Tibial artery (tissue), 4 donors: ENCODE measurements at regions not wholly inside any gene's neighbourhood (a gene's known extent, or its start where the extent isn't known, plus 50 kb on each side); places are given as distances from the start of the nearest gene placed in this dataset.

Experiments
- DNase-seq, 2 donors: peaks; one replicate each; pipeline ENCODE4 v3.0.0-alpha.2; 2019
- H3K27ac ChIP-seq, 2 donors: fragments of 200-600 bp; sonication (generic) in 1 of 2; 1 replicate in 1 of 2; 2 replicates in 1 of 2; pipeline ENCODE4 v1.5.1; 2018 to 2019; ENCODE audit warnings: mild to moderate bottlenecking in 1 of 2
- H3K27me3 ChIP-seq, 2 donors: fragments of 200-600 bp; sonication (generic) in 1 of 2; one replicate each; pipeline versions ENCODE4 v1.5.1 to v1.6.0; 2016 to 2019
- H3K36me3 ChIP-seq, 3 donors: fragments of 200-600 bp; sonication (generic) in 2 of 3; one replicate each; pipeline ENCODE4 v1.5.1; 2016 to 2019; ENCODE audit warnings: mild to moderate bottlenecking in 2 of 3
- H3K4me1 ChIP-seq, 4 donors: fragments of 200-600 bp; sonication (generic) in 2 of 4; 1 replicate in 3 of 4; 2 replicates in 1 of 4; pipeline ENCODE4 v1.5.1; 2016 to 2019
- H3K4me3 ChIP-seq, 2 donors: fragments of 200-600 bp; sonication (generic) in 1 of 2; 1 replicate in 1 of 2; 2 replicates in 1 of 2; pipeline ENCODE4 v1.5.1; 2018 to 2019; ENCODE audit warnings: mild to moderate bottlenecking in 2 of 2
- H3K9me3 ChIP-seq, 3 donors: fragments of 200-600 bp; sonication (generic) in 1 of 3; one replicate each; pipeline ENCODE4 v1.5.1; 2016 to 2019
- intact Hi-C: fragments of 100-400 bp; cut with DNase I; formaldehyde crosslinking; loops from one replicate; pipeline ENCODE4 v1.15.0; 2023; ENCODE audit warnings: low total_unique reads
- TF ChIP-seq, protein P1 (sequence below), 2 experiments: fragments of 200-600 bp in 1 of 2; fragments of 450-650 bp in 1 of 2; IDR thresholded peaks; one replicate each; pipeline ENCODE4 v1.5.1; 2017 to 2019; ENCODE audit warnings: antibody characterized with exemption in 2 of 2, mild to moderate bottlenecking in 1 of 2, moderate library complexity in 1 of 2

DNA sequence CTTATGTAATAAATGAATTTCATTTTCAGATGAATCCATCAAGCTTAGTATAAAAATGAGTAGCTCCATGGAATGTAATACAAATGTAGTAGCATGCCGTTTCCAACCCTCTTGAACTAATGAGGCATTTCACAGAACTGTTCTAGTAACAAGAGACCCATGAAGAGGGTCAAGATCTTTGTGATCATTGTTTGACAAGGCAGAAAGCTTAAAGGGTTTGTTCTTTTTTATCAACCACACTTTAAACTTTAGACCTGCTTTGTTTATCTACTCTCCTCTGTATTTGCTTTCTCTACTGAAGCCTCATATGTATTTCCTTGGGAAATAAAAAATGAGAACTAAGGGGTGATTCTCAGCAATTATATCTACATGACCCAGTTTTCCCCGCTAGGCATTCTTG, 513.9 kb downstream of the ARAP2 start:
- H3K27ac ChIP-seq = no peak overlapping the region
- H3K9me3 ChIP-seq = no peaks in the 10 kb centered on the region
- TF ChIP-seq, protein P1, sequence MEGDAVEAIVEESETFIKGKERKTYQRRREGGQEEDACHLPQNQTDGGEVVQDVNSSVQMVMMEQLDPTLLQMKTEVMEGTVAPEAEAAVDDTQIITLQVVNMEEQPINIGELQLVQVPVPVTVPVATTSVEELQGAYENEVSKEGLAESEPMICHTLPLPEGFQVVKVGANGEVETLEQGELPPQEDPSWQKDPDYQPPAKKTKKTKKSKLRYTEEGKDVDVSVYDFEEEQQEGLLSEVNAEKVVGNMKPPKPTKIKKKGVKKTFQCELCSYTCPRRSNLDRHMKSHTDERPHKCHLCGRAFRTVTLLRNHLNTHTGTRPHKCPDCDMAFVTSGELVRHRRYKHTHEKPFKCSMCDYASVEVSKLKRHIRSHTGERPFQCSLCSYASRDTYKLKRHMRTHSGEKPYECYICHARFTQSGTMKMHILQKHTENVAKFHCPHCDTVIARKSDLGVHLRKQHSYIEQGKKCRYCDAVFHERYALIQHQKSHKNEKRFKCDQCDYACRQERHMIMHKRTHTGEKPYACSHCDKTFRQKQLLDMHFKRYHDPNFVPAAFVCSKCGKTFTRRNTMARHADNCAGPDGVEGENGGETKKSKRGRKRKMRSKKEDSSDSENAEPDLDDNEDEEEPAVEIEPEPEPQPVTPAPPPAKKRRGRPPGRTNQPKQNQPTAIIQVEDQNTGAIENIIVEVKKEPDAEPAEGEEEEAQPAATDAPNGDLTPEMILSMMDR (IDR thresholded peaks at IDR 0.05) = no peak
- H3K4me1 ChIP-seq = no peaks in the 10 kb centered on the region
- H3K27me3 ChIP-seq = no peaks in the 10 kb centered on the region
- DNase-seq = no peak
- no peak overlapping the region for H3K4me3 ChIP-seq
- H3K36me3 ChIP-seq = no peaks in the 10 kb centered on the region
- intact Hi-C loops = no loop called here

DNA sequence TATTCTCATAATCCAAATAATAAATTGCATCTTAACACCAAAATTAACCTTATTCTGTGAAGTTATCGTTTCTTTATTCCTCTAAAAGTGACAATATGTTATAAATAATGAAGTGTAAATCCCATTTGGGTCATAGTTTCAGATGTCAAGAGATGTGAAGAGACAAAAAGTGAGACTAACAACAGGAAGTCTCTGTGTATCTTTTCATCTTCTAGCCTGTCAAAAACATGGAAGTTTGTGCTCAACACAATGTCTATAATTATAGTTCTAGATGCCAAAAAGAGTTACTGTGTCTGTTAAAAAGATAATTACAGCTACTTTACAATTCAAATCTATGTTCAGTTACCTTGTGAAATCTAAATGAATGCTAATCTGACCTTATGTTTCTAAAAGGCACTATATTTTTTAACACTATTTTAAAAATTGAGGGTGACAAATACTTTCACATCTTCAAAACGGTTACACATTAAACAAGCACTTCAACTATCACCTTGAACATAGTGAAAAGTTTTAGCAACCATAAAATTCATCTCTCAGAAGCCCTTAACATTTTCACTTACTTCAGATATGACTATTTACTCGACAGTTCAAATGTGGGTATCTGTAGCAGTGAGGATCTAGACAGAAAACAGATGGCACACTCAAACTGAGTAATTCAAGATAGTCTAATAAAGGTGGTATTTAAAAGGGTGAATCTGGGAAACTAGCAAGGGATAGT, 509.8 kb downstream of the ARAP2 start:
- intact Hi-C loops = no loop called here
- TF ChIP-seq, protein P1 (IDR thresholded peaks at IDR 0.05) = no peak

DNA sequence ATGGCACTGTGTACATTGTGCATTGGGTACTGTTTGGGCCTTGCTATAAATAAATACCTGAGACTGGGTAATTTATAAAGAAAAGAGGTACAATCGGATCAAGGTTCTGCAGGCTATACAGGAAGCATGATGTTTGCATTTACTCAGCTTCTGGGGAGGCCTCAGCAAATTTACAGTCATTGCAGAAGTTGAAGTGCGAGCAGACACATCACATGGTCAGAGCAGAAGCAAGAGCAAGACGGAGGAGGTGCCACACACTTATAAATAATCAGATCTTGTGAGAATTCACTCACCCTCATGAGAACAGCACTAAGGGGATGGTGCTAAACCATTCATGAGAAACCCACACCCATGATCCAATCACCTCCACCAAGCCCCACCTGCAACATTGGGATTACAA, 505.0 kb downstream of the ARAP2 start:
- TF ChIP-seq, protein P1 (IDR thresholded peaks at IDR 0.05) = no peak
- Histone ChIP-seq H3K27me3 (no peaks in the 10 kb centered on the region), H3K4me1 (no peaks in the 10 kb centered on the region), H3K27ac (no peak overlapping the region), H3K4me3 (no peak overlapping the region), H3K36me3 (no peaks in the 10 kb centered on the region), H3K9me3 (no peaks in the 10 kb centered on the region)
- no peak for DNase-seq
- intact Hi-C loops = no loop called here

More for the DNA sequence above, 509.8 kb downstream of the ARAP2 start:
- DNase-seq = no peak
- Histone ChIP-seq H3K27ac (no peak overlapping the region), H3K4me1 (no peaks in the 10 kb centered on the region), H3K36me3 (no peaks in the 10 kb centered on the region), H3K9me3 (no peaks in the 10 kb centered on the region), H3K4me3 (no peak overlapping the region), H3K27me3 (no peaks in the 10 kb centered on the region)

DNA sequence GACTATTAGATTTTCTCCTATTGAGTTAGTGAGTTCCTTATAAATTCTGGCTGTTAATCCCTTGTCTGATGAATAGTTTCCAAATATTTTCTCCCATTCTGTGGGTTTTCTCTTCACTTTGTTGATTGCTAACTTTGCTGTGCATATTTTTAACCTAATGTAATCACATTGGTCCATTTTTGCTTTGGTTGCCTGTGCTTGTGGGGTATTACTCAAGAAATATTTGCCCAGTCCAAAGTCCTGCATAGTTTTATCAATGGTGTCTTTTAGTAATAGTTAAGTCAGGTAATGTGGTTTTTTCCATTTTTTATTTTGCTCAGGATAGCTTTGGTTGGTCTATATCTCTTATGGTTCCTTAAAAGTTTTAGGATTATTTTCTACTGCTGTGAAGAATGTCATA, 490.3 kb downstream of the ARAP2 start:
- H3K36me3 ChIP-seq = no peaks in the 10 kb centered on the region

DNA sequence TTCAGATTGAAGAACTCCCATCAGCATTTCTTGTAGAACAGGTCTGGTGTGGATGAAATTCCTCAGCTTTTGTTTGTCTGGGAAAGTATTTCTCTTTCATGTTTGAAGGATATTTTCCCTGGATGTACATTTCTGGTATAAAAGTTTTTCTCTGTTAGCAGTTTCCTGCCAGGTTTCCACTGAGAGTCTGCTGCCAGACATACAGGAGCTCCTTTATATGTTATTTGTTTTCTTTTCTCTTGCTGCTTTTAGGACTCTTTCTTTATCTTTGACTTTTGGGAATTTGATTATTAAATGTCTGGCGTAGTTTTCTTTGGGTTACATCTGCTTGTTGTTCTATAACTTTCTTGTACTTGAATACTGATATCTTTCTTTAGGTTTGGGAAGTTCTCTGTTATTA, 486.5 kb downstream of the ARAP2 start:
- TF ChIP-seq, protein P1 (IDR thresholded peaks at IDR 0.05) = no peak
- no peak for DNase-seq
- Histone ChIP-seq H3K4me3 (no peak overlapping the region), H3K27ac (no peak overlapping the region), H3K9me3 (no peaks in the 10 kb centered on the region), H3K4me1 (no peaks in the 10 kb centered on the region), H3K27me3 (no peaks in the 10 kb centered on the region), H3K36me3 (no peaks in the 10 kb centered on the region)
- intact Hi-C loops = no loop called here

More for the DNA sequence above, 490.3 kb downstream of the ARAP2 start:
- Histone ChIP-seq H3K9me3 (no peaks in the 10 kb centered on the region), H3K4me1 (no peaks in the 10 kb centered on the region), H3K4me3 (no peak overlapping the region), H3K27me3 (no peaks in the 10 kb centered on the region), H3K27ac (no peak overlapping the region)
- TF ChIP-seq, protein P1 (IDR thresholded peaks at IDR 0.05) = no peak
- intact Hi-C loops = no loop called here
- DNase-seq = no peak
